ENCODE measurements at regions not wholly inside any gene's neighbourhood (a gene's known extent, or its start where the extent isn't known, plus 50 kb on each side); places are given as distances from the start of the nearest gene placed in this dataset.

DNA sequence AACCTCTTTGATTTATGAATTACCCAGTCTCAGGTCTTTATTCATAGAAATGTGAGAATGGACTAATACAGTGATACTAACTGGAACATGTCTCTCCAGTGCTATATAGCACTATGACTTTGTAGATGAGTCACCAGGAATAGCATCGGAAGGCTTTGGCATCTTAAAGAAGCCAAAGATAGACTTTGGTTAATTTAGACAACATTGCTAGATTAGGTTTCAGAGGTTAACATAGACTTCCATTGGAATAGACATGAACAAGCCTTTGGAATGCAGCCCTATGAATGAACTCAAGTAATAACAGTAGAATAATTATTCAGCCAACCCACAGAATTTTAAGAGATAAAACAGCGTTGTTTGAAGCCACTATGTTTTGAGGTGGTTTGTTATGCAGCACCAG, 169.2 kb downstream of the HGF start:
- Histone ChIP-seq H3K9me3 (no peaks in the 10 kb centered on the region), H3K4me3 (no peak overlapping the region), H3K36me3 (no peaks in the 10 kb centered on the region), H3K4me1 (no peaks in the 10 kb centered on the region), H3K27me3 (no peaks in the 10 kb centered on the region), H3K27ac (no peak overlapping the region)
- TF ChIP-seq, protein P1, sequence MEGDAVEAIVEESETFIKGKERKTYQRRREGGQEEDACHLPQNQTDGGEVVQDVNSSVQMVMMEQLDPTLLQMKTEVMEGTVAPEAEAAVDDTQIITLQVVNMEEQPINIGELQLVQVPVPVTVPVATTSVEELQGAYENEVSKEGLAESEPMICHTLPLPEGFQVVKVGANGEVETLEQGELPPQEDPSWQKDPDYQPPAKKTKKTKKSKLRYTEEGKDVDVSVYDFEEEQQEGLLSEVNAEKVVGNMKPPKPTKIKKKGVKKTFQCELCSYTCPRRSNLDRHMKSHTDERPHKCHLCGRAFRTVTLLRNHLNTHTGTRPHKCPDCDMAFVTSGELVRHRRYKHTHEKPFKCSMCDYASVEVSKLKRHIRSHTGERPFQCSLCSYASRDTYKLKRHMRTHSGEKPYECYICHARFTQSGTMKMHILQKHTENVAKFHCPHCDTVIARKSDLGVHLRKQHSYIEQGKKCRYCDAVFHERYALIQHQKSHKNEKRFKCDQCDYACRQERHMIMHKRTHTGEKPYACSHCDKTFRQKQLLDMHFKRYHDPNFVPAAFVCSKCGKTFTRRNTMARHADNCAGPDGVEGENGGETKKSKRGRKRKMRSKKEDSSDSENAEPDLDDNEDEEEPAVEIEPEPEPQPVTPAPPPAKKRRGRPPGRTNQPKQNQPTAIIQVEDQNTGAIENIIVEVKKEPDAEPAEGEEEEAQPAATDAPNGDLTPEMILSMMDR (IDR thresholded peaks at IDR 0.05): no peak
- intact Hi-C loops (cut with DNase I): no loop called here
- ATAC-seq (peak; percentile 17), DNase-seq (no peak)

DNA sequence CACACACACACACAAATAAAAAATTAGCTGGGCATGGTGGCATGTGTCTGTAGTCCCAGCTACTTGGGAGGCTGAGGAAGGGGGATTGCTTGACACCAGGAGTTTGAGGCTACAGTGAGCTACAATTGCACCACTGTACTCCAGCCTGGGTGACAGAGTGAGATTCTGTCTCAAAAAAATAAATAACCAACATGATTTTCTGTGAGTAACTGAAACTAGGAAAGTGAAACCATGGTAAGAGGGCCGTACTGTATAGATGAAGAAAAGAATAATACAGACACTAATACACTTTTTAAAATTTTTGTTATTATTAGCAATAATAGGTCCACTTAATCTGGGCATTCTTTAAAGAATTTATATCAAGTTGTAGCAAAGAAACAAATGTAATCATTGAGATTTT, 170.9 kb downstream of the HGF start:
- Histone ChIP-seq H3K4me3 (no peak overlapping the region), H3K36me3 (no peaks in the 10 kb centered on the region), H3K27me3 (no peaks in the 10 kb centered on the region), H3K9me3 (no peaks in the 10 kb centered on the region), H3K27ac (no peak overlapping the region), H3K4me1 (no peaks in the 10 kb centered on the region)
- no peak for ATAC-seq
- DNase-seq: no peak
- TF ChIP-seq, protein P1 (IDR thresholded peaks at IDR 0.05): no peak
- intact Hi-C loops (cut with DNase I): no loop called here

DNA sequence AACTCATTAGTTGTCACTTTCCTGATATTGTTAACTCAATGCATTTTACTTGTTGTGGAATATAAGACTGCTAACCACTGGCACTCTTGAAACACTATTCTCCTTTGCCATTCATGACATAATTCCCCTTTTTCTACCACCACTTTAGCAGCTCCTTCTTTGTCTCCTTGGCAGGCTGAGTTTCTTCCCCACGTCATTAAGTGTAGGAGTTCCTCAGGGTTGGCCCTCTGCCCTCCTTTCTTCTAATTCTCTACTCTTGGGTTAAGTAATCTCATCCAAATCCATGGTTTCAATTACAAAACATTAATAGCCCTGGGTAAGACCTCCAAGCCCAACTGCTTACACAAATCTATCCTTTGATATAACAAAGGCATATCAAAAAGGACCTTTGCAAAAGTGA, 175.1 kb downstream of the HGF start:
- intact Hi-C loops (cut with DNase I): no loop called here
- TF ChIP-seq, protein P1 (IDR thresholded peaks at IDR 0.05): no peak
- Histone ChIP-seq H3K9me3 (no peaks in the 10 kb centered on the region), H3K36me3 (no peaks in the 10 kb centered on the region), H3K27ac (no peak overlapping the region), H3K4me1 (no peaks in the 10 kb centered on the region), H3K4me3 (no peak overlapping the region), H3K27me3 (no peaks in the 10 kb centered on the region)
- peak in 1 of 4 donors; percentile 40 for DNase-seq
- peak; percentile 32 for ATAC-seq

DNA sequence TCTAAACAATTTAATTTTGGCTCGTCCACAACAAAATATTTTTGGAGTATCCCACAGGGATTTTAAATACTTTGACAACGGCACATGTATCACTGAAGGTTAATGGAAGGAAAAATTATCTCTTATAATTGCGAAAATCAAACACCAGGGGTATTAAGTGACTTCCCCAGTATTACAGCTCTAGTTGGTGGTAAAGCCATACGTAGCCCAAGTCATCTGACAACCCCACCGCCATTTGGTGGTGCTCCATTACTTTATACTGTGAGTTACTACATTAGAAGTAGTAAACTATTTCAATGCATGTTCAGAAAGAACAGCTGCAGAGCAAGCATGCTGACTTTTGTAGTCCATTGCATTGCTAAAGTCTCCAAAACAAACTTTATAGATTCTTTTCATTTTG, 179.7 kb downstream of the HGF start:
- Histone ChIP-seq H3K27me3 (no peaks in the 10 kb centered on the region), H3K4me1 (no peaks in the 10 kb centered on the region), H3K4me3 (no peak overlapping the region), H3K9me3 (no peaks in the 10 kb centered on the region), H3K27ac (no peak overlapping the region), H3K36me3 (no peaks in the 10 kb centered on the region)
- DNase-seq (no peak), ATAC-seq (no peak)
- TF ChIP-seq, protein P1 (IDR thresholded peaks at IDR 0.05): no peak
- intact Hi-C loops (cut with DNase I): no loop called here

DNA sequence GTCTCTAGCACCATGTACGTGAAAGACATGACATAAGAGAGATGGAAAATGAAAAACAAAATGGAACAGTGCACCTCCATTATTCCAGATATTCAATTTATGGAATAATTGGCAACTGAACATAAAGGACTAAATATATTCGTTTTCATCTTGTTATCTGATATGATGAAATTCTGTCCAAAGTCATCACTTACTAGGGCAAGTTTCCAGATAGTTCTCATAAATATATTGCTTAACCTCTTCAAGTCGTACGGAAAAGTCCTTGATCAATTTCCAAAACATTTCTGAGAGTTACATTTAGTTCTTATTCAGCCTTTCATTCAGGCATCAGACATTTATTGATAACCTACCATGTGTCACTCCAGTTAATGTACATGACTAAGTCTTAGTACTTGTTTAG, 185.2 kb downstream of the HGF start:
- Histone ChIP-seq H3K4me3 (no peak overlapping the region), H3K4me1 (no peaks in the 10 kb centered on the region), H3K27ac (no peak overlapping the region), H3K27me3 (no peaks in the 10 kb centered on the region), H3K36me3 (no peaks in the 10 kb centered on the region), H3K9me3 (no peaks in the 10 kb centered on the region)
- TF ChIP-seq, protein P1 (IDR thresholded peaks at IDR 0.05): no peak
- ATAC-seq (no peak), DNase-seq (no peak)
- intact Hi-C loops (cut with DNase I): no loop called here

All from left lung (tissue), 4 donors.